Pancreas (tissue), 10 donors: ENCODE measurements at regions not wholly inside any gene's neighbourhood (a gene's known extent, or its start where the extent isn't known, plus 50 kb on each side); places are given as distances from the start of the nearest gene placed in this dataset.
A peak's percentile ranks its signal among the peaks of the same experiment; 100 is the strongest.

Source experiments
- ATAC-seq, 4 donors: fragments of 200-7000 bp; cut with Tn5 transposase; one replicate each; pipeline versions ENCODE4 v1.8.0 to v1.9.1; 2020; ENCODE audit warnings: mild to moderate bottlenecking in 4 of 4, moderate library complexity in 4 of 4
- DNase-seq, 6 donors: peaks; one replicate each; pipeline ENCODE4 v3.0.0-alpha.2; 2020
- FAIRE-seq: peaks from 2 replicates; lab custom pipeline; 2012; peaks lifted over from hg19 to GRCh38; lab: Jason Lieb, UNC
- H3K27ac ChIP-seq, 4 donors: fragments of 200-600 bp; sonication (generic); 1 replicate in 3 of 4; 2 replicates in 1 of 4; pipeline versions ENCODE4 v1.5.0 to v1.8.0; 2020
- H3K27me3 ChIP-seq, 4 donors: fragments of 200-600 bp; one replicate each; pipeline ENCODE4 v1.8.0; 2021
- H3K36me3 ChIP-seq, 3 donors: fragments of 200-600 bp; sonication (generic) in 1 of 3; one replicate each; pipeline versions ENCODE4 v1.5.0 to v1.8.0; 2020 to 2021
- H3K4me1 ChIP-seq, 3 donors: fragments of 200-600 bp; one replicate each; pipeline ENCODE4 v1.8.0; 2021
- H3K4me3 ChIP-seq, 4 donors: fragments of 200-600 bp; sonication (generic) in 2 of 4; one replicate each; pipeline versions ENCODE4 v1.5.0 to v1.8.0; 2020 to 2021
- H3K9me3 ChIP-seq, 4 donors: fragments of 200-600 bp; one replicate each; pipeline ENCODE4 v1.8.0; 2021
- CTCF ChIP-seq, 4 donors: fragments of 200-600 bp; sonication (generic) in 3 of 4; IDR thresholded peaks; one replicate each; pipeline versions ENCODE4 v1.5.0 to v1.8.0; 2021; ENCODE audit warnings: antibody characterized with exemption in 4 of 4
- WGBS, 2 donors: extraction: QIAGEN DNeasy Blood & Tissue Kit; methylation state at CpG; one replicate each; pipeline ENCODE4 v1.1.7; 2013; 5-methylcytosine and 5-hydroxymethylcytosine counted together
- intact Hi-C, 3 donors: fragments of 100-400 bp; cut with DNase I; formaldehyde crosslinking; loops; one replicate each; pipeline versions ENCODE4 v1.11.1 to v1.14.2; 2022
- donor health status: healthy with polysubstance abuse.
- donor health status: DM: no; HTN: no; CAD: no; lungs with moderate emphysema.
- donor health status: DM: no; HTN: no; CAD: no.
- donor health status: control.
- donor health status: control.
- donor health status: Bipolar disorder and iron deficiency.
- donor health status: DM: yes; HTN: yes; CAD: no.
- donor health status: DM: no; HTN: no; CAD: no.
- donor health status: DM: no; HTN: no; CAD: no.
- donor health status: DM: yes; HTN: yes; CAD: no.

- Histone ChIP-seq H3K4me1 (no peaks in the 10 kb centered on the region), H3K27ac (no peak overlapping the region), H3K4me3 (no peak overlapping the region), H3K36me3 (no peaks in the 10 kb centered on the region), H3K27me3 (no peaks in the 10 kb centered on the region), H3K9me3 (no peaks in the 10 kb centered on the region)
- intact Hi-C loops, result no loop called here
- DNase-seq (no peak), FAIRE-seq (no peak), ATAC-seq (peak in 1 of 4 donors; percentile 61)
- 93% methylated on average over 5 of the region's 5 CpGs for WGBS, 2 donors
- TF ChIP-seq CTCF (IDR thresholded peaks at IDR 0.05), result no peak
Measured at GRCh38 chr2:64383016-64383591, 70.9 kb upstream of the LGALSL start.

- FAIRE-seq, result no peak
- no peak for ATAC-seq
- intact Hi-C loops, result no loop called here
Measured at GRCh38 chr2:64383881-64384280, 70.1 kb upstream of the LGALSL start.

GRCh38 chr2:64386676-64387075 lies 67.3 kb upstream of the LGALSL start:
- H3K36me3 ChIP-seq, result no peaks in the 10 kb centered on the region
- ATAC-seq (no peak), DNase-seq (no peak), FAIRE-seq (no peak)
- H3K4me1 ChIP-seq, result no peaks in the 10 kb centered on the region
- no peaks in the 10 kb centered on the region for H3K9me3 ChIP-seq
- H3K4me3 ChIP-seq, result no peak overlapping the region
- TF ChIP-seq CTCF (IDR thresholded peaks at IDR 0.05), result no peak
- intact Hi-C loops, result no loop called here
- H3K27ac ChIP-seq, result no peak overlapping the region
- no peaks in the 10 kb centered on the region for H3K27me3 ChIP-seq
- WGBS, 2 donors, result 82 to 86% methylated on average over 4 of the region's 4 CpGs

More at GRCh38 chr2:64383881-64384280, 70.1 kb upstream of the LGALSL start:
- no peaks in the 10 kb centered on the region for H3K4me1 ChIP-seq
- WGBS, 2 donors, result 90 to 96% methylated on average over 3 of the region's 3 CpGs
- no peak for DNase-seq
- H3K36me3 ChIP-seq, result no peaks in the 10 kb centered on the region
- H3K9me3 ChIP-seq, result no peaks in the 10 kb centered on the region
- no peak for TF ChIP-seq CTCF (IDR thresholded peaks at IDR 0.05)
- no peak overlapping the region for H3K4me3 ChIP-seq
- H3K27ac ChIP-seq, result no peak overlapping the region
- no peaks in the 10 kb centered on the region for H3K27me3 ChIP-seq

- H3K4me3 ChIP-seq, result no peak overlapping the region
- no peak for DNase-seq
- no peaks in the 10 kb centered on the region for H3K36me3 ChIP-seq
- no peak for TF ChIP-seq CTCF (IDR thresholded peaks at IDR 0.05)
- no peaks in the 10 kb centered on the region for H3K9me3 ChIP-seq
- intact Hi-C loops, result no loop called here
- no peak overlapping the region for H3K27ac ChIP-seq
- no peaks in the 10 kb centered on the region for H3K27me3 ChIP-seq
- H3K4me1 ChIP-seq, result no peaks in the 10 kb centered on the region
- FAIRE-seq, result no peak
- ATAC-seq, result no peak
Measured at GRCh38 chr2:64390586-64390985, 63.4 kb upstream of the LGALSL start.

- peak in 1 of 4 donors; percentile 75 for ATAC-seq
- Histone ChIP-seq H3K9me3 (no peaks in the 10 kb centered on the region), H3K36me3 (no peaks in the 10 kb centered on the region), H3K4me3 (no peak overlapping the region), H3K27me3 (no peaks in the 10 kb centered on the region), H3K4me1 (no peaks in the 10 kb centered on the region), H3K27ac (no peak overlapping the region)
- no peak for FAIRE-seq
- TF ChIP-seq CTCF (IDR thresholded peaks at IDR 0.05), result no peak
- 85 to 100% methylated on average over 2 of the region's 2 CpGs for WGBS, 2 donors
- intact Hi-C loops, result no loop called here
- no peak for DNase-seq
Measured at GRCh38 chr2:64391424-64391823, 62.5 kb upstream of the LGALSL start.
